ENCODE measurements at regions not wholly inside any gene's neighbourhood (a gene's known extent, or its start where the extent isn't known, plus 50 kb on each side); places are given as distances from the start of the nearest gene placed in this dataset.

- no peak for DNase-seq
Observed at GRCh38 chr1:39109644-39110043, 83.5 kb downstream of the NDUFS5 start.

- no peak for DNase-seq
Observed at GRCh38 chr1:39110325-39110851, 84.2 kb downstream of the NDUFS5 start.

DNA sequence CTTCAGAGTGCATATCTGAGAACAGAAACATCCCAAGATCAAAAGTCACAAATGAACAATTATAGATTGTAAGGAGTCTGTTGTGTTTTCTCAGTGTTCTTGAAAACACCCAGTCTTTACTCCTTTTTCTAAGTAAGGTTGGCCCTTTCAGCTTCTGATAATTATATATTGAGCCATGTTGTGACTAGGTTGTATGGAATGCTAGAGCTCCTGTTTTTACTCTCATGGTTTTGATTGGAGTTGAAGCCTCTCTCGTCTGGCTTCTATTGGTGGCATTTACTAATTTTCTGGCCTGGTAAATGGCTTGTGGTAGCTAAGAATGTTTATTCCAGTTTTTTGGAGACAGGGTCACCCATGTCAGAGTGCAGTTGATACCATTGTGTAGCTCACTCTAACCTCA, 84.7 kb downstream of the NDUFS5 start:
- DNase-seq = no peak

GRCh38 chr1:39113109-39113743, 87.1 kb downstream of the NDUFS5 start:
- no peak for DNase-seq

- DNase-seq = no peak
Observed at GRCh38 chr1:39115271-39116110, 89.0 kb upstream of the MACF1 start.

DNA sequence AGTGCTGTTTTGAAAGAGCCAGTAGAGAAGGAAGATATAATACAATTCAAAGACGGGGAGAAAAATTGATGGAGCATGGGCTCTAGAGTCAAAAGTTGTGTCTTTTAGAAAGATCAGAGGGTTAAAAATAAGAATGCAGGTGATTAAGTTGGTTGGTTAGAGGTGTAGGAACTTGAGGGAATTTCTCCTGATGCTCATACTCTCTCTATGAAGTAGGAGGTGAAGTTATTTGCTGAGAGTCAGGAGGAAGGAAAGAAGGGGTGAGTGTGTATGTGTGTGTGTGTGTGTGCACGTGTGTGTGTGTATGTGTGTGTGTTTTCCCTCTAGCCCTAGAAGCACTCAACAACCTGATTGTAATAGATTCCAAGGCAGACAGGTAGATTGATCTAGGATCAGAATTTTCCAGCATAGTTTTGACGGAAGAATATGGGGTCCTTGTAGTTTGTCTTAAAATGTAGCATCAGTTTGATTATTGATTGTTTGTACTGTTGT, 88.3 kb upstream of the MACF1 start:
- DNase-seq = no peak

DNA sequence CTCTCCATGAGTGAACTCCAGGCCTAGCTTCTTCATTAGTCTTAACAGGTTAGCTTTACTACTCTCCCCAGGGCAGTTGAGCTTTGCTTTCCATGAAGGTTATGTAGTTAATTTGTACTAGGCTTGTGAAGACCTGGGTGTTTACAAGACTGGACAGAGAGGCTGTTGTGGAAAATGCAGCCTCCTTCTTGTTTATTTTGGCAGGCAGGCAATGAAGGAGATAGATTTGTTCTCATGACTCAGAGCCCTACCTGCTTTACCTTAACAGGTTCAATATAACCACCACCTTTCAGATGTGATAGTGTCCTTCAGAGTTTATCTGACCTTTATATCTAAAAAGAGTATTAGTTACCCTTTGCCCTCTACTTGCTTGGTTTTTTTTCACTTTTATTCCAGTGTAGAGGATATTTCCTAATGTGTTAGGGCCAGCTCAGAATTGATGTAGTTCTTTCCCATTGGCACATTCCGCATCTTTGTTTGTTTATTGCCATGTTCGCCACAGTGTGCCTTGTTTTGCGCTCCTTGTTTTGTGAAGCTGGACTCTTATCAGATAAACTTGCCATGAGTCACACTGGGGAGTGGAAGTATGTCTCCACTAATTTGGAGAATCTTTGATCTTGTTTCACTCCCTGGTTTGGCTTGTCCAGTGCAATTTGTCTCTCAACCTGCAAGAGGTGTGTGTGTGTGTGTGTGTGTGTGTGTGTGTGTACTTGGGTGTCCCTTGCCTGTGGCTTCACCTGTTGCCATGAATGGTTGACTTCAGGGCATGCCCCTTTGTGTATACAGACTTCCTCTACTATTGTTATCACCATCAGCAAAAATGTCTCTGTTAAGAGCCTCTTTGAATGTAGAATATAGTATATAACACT, 87.4 kb upstream of the MACF1 start:
- no peak for DNase-seq

GRCh38 chr1:39117899-39118450, 86.5 kb upstream of the MACF1 start:
- no peak for DNase-seq

DNA sequence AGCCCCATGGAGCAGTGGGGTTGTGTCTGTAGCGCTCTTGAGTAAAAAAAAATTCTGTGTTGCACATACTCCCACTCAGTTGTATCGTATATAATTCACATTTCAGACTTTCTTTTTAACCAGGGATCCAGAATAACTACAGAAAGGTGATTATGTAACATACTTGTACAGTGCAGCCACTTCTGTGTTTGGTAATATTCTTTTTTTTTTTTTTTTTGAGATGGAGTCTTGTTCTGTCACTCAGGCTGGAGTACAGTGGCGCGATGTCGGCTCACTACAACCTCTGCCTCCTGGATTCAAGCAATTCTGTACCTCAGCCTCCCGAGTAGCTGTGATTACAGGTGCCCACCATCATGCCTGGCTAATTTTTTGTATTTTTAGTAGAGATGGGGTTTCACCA, 82.4 kb upstream of the MACF1 start:
- no peak for DNase-seq

GRCh38 chr1:39124282-39124681, 80.2 kb upstream of the MACF1 start:
- no peak for DNase-seq

GRCh38 chr1:39127513-39127912, 77.0 kb upstream of the MACF1 start:
- DNase-seq = no peak

GRCh38 chr1:39128126-39128525, 76.4 kb upstream of the MACF1 start:
- no peak for DNase-seq

DNA sequence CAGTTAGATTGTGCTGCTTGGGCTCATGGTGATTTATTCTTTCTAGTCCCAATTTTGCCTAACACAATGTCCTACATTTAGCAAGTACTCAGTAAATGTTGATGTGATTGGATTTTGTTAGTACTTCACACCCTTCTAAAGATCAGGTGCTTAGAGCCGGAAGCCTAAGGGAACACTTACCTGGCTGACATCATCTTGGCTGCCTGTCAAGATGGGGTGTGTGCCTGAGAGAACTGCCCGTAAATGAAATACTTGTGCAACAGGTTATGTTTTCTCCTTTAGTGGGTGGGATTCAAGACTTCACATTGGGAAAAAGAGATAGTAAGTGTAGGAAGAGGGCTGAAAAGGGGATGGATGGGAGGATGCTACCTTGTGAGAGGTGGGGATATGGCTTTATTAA, 75.5 kb upstream of the MACF1 start:
- DNase-seq = peak; percentile 90

DNA sequence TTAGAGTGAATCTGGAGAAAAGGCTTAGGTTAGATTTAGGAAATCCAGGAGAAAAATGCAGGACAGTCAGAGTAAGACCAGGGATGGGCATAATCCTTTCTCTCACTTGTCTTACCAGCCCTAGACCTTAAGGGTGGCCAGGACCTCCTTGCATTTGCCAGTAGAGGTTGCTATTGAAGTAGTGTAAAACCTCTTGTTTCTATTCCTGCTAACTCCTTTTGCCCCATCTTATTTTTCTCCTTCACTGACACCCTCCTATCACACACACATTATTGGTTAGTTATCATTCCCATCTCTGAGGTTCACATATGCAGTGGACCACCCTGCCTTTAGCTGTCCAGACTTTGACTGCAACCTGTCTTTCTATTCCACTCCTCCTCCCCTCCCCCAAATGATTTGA, 75.0 kb upstream of the MACF1 start:
- DNase-seq = no peak

DNA sequence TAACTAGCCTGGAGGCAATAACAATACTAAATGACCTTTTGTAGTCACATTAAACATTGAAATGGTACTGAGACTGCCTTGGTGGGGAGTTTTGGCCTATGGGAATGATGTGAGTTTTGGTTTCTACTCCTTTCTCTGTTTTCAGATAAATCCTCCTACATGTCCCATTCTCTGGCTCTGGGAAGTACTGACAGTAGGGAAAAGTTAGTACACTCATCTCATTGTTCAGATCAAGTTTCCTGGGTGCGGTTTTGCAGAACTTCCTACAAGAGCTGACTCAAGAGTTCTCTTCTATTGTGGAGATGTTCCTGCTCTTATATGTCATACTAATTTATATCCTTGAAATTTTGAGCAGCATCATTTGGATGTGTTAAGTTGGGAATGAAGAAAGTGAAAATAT, 74.2 kb upstream of the MACF1 start:
- DNase-seq = no peak

DNA sequence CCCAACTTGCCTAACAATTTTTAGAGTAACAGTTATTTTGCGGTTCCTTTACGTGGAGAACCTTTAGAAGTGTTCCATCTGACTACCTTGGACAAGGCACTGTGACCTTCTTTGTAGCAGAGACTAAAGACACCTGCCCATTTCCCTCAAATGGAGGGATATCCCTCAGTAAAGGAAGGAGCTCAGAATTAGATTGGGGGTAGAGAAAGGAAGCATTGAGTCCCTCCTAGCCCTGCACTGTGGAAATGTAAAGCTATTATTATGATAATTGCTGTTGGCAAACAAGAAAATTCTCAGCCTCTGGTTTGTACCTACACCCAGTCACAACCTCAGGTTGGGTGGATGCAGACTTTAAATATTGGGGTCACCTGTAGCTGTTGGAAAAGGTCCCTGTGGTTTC, 72.6 kb upstream of the MACF1 start:
- DNase-seq = no peak

DNA sequence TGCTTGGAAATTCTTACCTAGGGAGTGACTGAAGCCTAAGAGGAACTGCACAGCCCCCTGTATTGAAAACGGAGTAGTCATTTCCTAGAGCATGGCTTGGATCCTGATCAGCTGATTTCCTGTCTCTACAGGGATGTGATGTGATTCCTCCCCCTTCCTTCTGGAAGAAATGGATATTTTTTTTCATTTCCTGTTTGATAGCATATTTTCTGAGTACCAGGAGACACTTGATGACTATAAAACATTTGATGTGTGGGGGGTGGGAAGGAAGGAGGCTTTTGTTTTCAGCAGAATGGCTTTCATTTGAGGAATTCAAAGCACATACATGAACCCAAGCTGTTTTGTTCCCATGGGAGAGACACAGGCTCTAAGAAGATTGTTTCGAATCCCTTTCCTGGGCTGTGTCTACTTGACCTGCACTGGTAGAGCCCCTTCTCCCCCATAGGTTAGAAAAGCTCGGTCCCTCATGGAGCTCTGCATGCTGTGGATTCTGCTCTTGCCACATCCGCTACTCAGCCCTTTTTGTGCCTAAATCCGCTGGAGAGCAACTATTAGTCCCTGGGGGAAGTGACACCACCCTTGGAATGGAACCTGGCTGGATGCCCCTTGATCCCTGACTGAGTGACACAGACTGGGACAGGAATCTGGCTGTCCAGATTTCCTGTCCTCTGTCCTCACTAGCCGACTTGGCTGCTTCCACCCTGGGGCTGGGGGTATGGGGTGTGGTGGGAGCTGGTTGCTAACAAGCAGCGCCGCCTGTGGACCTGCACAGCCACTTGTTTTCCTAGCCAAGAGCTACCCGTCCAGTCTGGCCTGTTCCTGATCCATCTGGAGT, 71.8 kb upstream of the MACF1 start:
- peak; percentile 78 for DNase-seq

- DNase-seq = no peak
Observed at GRCh38 chr1:39133340-39133684, 71.2 kb upstream of the MACF1 start.

DNA sequence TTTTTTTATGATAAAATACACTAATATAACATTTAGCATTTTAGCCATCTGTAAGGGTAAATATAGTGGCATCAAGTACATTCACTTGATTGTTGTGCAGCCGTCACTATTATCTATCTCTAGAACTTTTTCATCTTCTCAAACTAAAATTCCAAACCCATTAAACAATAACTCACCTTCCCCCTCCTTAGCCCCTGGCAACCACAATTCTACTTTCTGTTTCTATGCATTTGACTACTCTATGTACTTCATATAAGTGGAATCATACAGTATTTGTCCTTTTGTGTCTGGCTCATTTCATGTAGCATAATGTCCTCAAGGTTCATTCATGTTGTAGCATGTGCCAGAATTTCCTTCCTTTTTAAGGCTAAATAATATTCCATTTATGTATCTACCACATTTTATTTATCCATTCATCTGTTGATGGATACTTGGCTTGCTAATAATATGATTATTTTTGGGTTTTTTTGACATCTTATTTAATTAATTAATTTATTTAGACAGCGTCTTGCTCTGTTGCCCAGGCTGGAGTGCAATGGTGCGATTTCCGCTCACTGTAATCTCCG, 69.6 kb upstream of the MACF1 start:
- DNase-seq = no peak

- DNase-seq = no peak
Observed at GRCh38 chr1:39136638-39137037, 67.9 kb upstream of the MACF1 start.

DNA sequence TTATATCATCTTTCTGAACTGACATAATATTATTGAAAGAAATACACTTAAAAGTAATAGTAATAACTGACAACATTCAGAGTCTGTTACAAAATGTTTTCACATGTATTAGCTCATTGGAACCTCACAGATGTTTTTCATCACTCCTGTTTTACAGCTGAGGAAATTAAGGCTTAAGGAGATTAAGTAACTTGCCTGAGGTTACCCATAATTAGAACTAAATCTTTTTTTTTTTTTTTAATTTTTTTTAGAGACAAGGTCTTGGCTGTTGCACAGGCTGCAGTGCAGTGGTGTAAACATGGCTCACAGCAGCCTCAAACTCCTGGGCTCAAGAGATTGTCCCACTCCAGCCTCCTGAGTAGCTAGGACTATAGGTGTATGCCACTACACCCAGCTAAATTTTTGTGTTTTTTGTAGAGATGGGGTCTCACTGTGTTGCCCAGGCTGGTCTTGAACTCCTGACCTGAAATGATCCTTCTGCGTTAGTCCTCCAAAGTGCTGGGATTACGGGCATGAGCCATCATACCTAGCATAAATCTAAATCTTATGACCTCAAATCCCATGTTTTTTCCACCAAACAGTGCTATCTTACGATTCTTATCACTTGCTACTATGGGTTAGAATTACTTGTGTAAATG, 64.7 kb upstream of the MACF1 start:
- DNase-seq = no peak
